Small intestine (tissue), 7 donors: ENCODE measurements at regions not wholly inside any gene's neighbourhood (a gene's known extent, or its start where the extent isn't known, plus 50 kb on each side); places are given as distances from the start of the nearest gene placed in this dataset.
"Not testable (repeated sequence)": the region's sequence is repeated elsewhere in the genome, so short reads cannot be mapped to it uniquely, and the experiment has no call there.

Source experiments
- DNase-seq, 2 donors: peaks; one replicate each; pipeline versions ENCODE4 v3.0.0 to v3.0.0-alpha.2; 2013
- FAIRE-seq: peaks from 2 replicates; lab custom pipeline; 2012; peaks lifted over from hg19 to GRCh38; lab: Jason Lieb, UNC
- H3K27ac ChIP-seq, 3 donors: one replicate each; pipeline ENCODE4 v1.5.1; 2013; ENCODE audit warnings: low read length in 2 of 3, mild to moderate bottlenecking in 2 of 3, control low read depth in 1 of 3, inconsistent platforms in 1 of 3, low read depth in 1 of 3, moderate library complexity in 1 of 3
- H3K27me3 ChIP-seq, 3 donors: one replicate each; pipeline ENCODE4 v1.6.1; 2013; ENCODE audit warnings: low read length in 3 of 3, inconsistent platforms in 1 of 3; ENCODE audit not compliant: control insufficient read depth in 3 of 3, insufficient read depth in 3 of 3
- H3K36me3 ChIP-seq, 3 donors: one replicate each; pipeline ENCODE4 v1.6.1; 2013; ENCODE audit warnings: low read length in 3 of 3, inconsistent platforms in 1 of 3, low read depth in 1 of 3, mild to moderate bottlenecking in 1 of 3, moderate library complexity in 1 of 3; ENCODE audit not compliant: control insufficient read depth in 3 of 3, insufficient read depth in 2 of 3
- H3K4me1 ChIP-seq, 3 donors: one replicate each; pipeline ENCODE4 v1.6.1; 2013; ENCODE audit warnings: low read length in 2 of 3, inconsistent platforms in 1 of 3, low read depth in 1 of 3, mild to moderate bottlenecking in 1 of 3, moderate library complexity in 1 of 3; ENCODE audit not compliant: control insufficient read depth in 3 of 3, insufficient read depth in 2 of 3
- H3K4me3 ChIP-seq, 3 donors: one replicate each; pipeline ENCODE4 v1.5.1; 2013; ENCODE audit warnings: low read length in 3 of 3, control low read depth in 1 of 3, inconsistent platforms in 1 of 3, low read depth in 1 of 3, mild to moderate bottlenecking in 1 of 3, moderate library complexity in 1 of 3
- H3K9me3 ChIP-seq, 2 donors: one replicate each; pipeline ENCODE4 v1.6.1; 2013; ENCODE audit warnings: low read depth in 1 of 2, low read length in 1 of 2; ENCODE audit not compliant: control insufficient read depth in 2 of 2, insufficient read depth in 1 of 2
- WGBS, 3 donors: extraction: QIAGEN DNeasy Blood & Tissue Kit; methylation state at CpG; one replicate each; pipeline ENCODE4 v1.1.7; 2013; 5-methylcytosine and 5-hydroxymethylcytosine counted together
- donor health status: healthy with polysubstance abuse.
- donor health status: control.
- donor health status: control.
- donor health status: Bipolar disorder and iron deficiency.
- donor health status: healthy.

DNA sequence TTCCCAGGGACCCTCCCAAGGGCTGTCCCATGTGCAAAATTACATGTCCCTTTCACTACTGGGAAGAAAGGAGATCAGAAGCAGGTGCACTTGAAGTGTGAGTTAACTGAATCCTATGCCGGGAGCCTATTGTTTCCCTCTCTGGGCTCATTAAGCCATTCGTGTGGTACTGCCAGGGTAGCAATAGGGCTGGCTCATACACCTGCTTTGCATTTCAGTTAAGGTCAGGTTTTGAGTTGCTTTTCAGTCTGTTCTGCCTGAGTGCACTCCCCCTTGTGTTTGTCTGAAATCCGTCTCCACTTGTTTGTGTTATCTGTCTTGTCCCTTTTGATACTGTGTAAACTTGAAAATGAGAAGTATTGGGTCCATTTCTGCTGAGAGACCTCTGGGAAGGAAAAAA is 1232.6 kb upstream of the NRXN1 start:
- H3K9me3 ChIP-seq = no peaks in the 10 kb centered on the region
- H3K27me3 ChIP-seq = no peaks in the 10 kb centered on the region
- H3K27ac ChIP-seq = no peak overlapping the region
- no peaks in the 10 kb centered on the region for H3K4me1 ChIP-seq
- no peaks in the 10 kb centered on the region for H3K36me3 ChIP-seq
- 79 to 86% (median 83%) methylated on average over 3 of the region's 3 CpGs for WGBS, 3 donors
- no peak overlapping the region for H3K4me3 ChIP-seq
- DNase-seq (no peak), FAIRE-seq (no peak)

DNA sequence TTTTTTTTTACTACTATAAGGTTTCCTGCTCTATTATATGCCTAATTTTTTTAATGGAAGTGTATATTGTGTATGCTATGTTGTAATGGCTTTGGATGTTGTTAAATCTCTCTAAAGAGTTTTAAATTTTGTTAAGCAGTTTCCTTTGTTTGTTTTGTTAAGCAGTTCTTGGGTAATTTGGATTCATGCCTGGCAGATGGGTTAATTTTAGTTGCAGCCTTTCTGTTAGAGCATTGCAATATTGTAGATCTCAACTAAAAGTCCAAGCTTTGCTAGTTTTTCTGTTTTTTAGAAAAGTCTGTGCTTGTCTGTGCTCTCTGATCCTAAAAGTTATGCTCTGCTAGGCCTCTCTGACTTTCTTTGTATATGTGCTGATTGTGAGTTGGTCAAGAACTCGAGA is 1229.0 kb upstream of the NRXN1 start:
- Histone ChIP-seq H3K4me3 (no peak overlapping the region), H3K27ac (no peak overlapping the region), H3K4me1 (no peaks in the 10 kb centered on the region), H3K9me3 (no peaks in the 10 kb centered on the region), H3K27me3 (no peaks in the 10 kb centered on the region), H3K36me3 (no peaks in the 10 kb centered on the region)
- FAIRE-seq (no peak), DNase-seq (no peak)
- WGBS, 3 donors = 14 to 67% (median 48%) methylated on average over 1 of the region's 1 CpG

DNA sequence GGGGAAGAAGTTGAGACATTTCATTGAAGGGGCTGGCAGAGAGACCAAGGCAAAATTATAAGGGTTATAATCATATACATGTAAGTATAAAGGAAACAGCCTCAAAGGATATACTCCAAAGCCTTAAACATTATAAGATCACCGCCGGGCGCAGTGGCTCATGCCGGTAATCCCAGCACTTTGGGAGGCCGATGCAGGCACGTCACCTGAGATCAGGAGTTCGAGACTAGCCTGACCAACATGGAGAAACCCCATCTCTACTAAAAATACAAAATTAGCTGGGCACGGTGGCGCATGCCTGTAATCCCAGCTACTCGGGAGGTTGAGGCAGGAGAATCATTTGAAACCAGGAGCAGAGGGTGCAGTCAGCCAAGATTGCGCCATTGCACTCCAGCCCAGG is 1227.0 kb upstream of the NRXN1 start:
- WGBS, 3 donors = 89 to 94% (median 90%) methylated on average over 11 of the region's 11 CpGs
- H3K27ac ChIP-seq, FAIRE-seq: not testable (repeated sequence)

DNA sequence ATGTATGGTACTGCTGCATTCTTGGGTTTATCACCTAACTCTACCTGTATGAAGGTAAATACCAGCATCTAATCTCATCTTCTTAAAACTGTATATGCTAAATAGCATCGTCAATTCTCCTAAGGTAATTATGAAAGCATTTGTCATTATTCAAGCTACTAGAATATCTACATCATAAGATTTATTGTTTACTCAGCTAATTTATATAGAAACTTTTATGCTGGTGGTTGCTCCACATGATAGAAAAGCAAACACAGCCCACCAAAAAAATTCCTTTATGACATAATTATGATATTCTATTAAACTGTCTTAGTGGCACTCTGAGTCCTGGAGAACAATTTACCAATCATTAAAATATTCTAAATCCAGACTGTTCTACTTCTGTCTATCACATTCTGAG is 1226.1 kb upstream of the NRXN1 start:
- H3K4me1 ChIP-seq = no peaks in the 10 kb centered on the region
- H3K27ac ChIP-seq = no peak overlapping the region
- no peaks in the 10 kb centered on the region for H3K27me3 ChIP-seq
- 70 to 91% (median 73%) methylated on average over 1 of the region's 1 CpG for WGBS, 3 donors
- no peaks in the 10 kb centered on the region for H3K36me3 ChIP-seq
- FAIRE-seq = no peak
- H3K9me3 ChIP-seq = peaks cover 1 to 7% of the 10 kb centered on the region in 2 donors
- H3K4me3 ChIP-seq = no peak overlapping the region
- DNase-seq = no peak

More for the DNA sequence above, 1227.0 kb upstream of the NRXN1 start:
- not testable (repeated sequence) for H3K9me3 ChIP-seq, H3K36me3 ChIP-seq, DNase-seq, H3K27me3 ChIP-seq, H3K4me3 ChIP-seq, H3K4me1 ChIP-seq

DNA sequence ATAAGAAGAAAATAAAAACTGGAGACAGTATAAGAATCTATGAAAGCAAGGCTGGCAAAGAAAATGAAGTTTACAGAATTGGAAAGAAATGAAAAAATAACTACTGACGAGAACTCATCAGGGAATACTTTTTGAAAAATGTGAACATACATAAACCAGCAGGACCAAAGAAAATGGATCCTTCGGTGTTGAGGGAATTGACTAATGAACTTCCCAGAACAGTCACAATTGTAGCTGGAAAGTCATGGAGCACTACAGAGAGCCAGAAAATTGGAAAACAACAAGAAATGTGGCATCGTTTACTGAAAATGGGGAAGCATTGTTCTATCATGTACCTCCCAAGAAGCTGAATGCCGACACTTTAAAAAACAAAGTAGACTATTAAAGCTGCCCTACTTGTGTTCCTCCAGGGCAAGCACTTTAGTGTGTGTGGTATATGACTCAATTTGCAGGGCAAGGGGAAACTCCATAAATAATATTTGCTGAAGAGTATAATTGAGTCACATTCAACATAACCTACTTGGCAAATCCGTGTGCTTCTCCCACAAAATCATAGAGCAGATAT is 1221.6 kb upstream of the NRXN1 start:
- Histone ChIP-seq H3K27ac (no peak overlapping the region), H3K4me1 (no peaks in the 10 kb centered on the region), H3K36me3 (no peaks in the 10 kb centered on the region), H3K27me3 (no peaks in the 10 kb centered on the region), H3K4me3 (no peak overlapping the region), H3K9me3 (peaks cover 1 to 7% of the 10 kb centered on the region in 2 donors)
- 80 to 89% (median 82%) methylated on average over 5 of the region's 5 CpGs for WGBS, 3 donors
- FAIRE-seq (no peak), DNase-seq (no peak)

DNA sequence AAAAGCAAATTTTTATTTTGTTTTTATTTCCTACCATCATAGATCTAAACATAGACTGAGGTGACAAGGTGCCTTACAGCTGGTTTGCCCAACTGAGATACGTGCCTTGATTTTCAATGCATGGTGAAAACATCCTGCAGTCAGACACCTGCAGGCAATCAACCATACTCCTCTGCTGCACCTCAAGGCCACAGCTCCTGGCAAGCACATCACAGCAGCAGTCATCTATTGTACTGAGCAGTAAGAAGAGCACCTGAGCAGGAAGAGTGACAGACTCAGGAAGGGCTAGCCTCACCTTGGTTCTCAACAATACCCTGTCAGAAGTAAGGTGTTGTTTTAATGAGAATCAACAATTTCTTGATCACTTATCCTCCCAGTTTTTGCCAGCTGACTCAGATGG is 1206.8 kb upstream of the NRXN1 start:
- Histone ChIP-seq H3K27me3 (no peaks in the 10 kb centered on the region), H3K27ac (no peak overlapping the region), H3K9me3 (no peaks in the 10 kb centered on the region), H3K36me3 (no peaks in the 10 kb centered on the region), H3K4me1 (no peaks in the 10 kb centered on the region), H3K4me3 (no peak overlapping the region)
- no peak for FAIRE-seq
- no peak for DNase-seq
- 79 to 95% (median 92%) methylated on average over 1 of the region's 1 CpG for WGBS, 3 donors

DNA sequence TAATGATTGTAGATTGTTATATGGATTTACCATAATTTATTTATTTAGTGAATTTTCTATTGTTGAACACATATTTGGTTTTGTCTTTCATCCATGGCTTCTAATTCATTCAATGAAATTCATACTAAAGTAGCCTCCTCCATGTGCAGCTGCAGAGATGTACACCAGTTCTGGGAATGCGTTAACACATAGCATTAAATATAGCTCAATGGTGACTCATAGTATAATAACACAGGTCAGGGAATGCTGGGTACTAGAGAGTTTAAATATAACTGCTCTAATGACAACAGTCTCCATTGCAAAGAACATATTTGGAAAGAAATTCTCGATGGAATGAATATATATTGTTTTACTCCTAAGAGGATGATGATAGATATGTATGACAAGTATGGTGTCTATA is 1190.2 kb upstream of the NRXN1 start:
- H3K27me3 ChIP-seq = no peaks in the 10 kb centered on the region
- H3K4me3 ChIP-seq = no peak overlapping the region
- WGBS, 3 donors = 72 to 78% (median 73%) methylated on average over 2 of the region's 2 CpGs
- FAIRE-seq (no peak), DNase-seq (no peak)
- H3K27ac ChIP-seq = no peak overlapping the region
- H3K4me1 ChIP-seq = no peaks in the 10 kb centered on the region
- H3K36me3 ChIP-seq = no peaks in the 10 kb centered on the region
- no peaks in the 10 kb centered on the region for H3K9me3 ChIP-seq

DNA sequence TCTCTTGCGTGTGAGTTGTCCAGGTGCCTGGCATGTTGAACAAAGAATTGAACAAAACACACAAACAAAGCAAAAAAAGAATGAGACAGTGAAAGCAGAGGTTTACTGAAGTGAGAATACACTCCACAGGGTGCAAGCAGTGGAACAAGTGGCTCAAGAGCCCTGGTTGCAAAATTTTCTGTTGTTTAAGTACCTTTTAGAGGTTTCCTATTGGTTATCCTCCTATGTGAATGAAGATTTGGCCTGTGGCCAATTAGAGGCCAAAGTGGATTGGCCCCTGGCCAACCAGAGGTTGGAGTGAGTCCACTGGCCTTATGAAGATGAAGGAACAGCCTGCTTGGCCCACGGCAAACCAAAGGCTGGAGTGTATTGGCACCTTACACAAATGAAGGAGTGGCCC is 1188.5 kb upstream of the NRXN1 start:
- no peak overlapping the region for H3K4me3 ChIP-seq
- WGBS, 3 donors = 50 to 73% (median 64%) methylated on average over 2 of the region's 2 CpGs
- FAIRE-seq = no peak
- no peaks in the 10 kb centered on the region for H3K27me3 ChIP-seq
- H3K4me1 ChIP-seq = no peaks in the 10 kb centered on the region
- no peak overlapping the region for H3K27ac ChIP-seq
- H3K36me3 ChIP-seq = no peaks in the 10 kb centered on the region
- no peaks in the 10 kb centered on the region for H3K9me3 ChIP-seq
- no peak for DNase-seq

DNA sequence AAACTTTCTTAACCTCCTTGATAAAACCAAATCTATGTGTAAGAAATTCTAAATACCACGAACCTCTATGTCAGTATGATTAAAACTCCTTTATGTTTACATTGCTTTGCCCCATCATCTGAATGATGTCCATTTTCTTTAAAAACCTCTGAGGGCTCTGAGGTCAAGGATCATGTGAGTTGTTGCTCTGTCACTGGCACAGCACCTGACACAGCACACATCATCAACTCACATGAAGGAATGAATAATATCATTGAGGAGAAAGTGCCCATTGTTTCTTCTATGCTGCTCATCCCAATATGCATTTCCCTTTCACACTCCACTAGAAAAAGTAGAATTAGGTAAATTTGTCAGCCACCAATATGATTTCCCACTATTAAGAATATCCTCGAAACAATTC is 1178.7 kb upstream of the NRXN1 start:
- Histone ChIP-seq H3K4me3 (no peak overlapping the region), H3K4me1 (no peaks in the 10 kb centered on the region), H3K27me3 (no peaks in the 10 kb centered on the region), H3K27ac (no peak overlapping the region), H3K9me3 (no peaks in the 10 kb centered on the region), H3K36me3 (no peaks in the 10 kb centered on the region)
- FAIRE-seq (no peak), DNase-seq (no peak)
- WGBS, 3 donors = 65 to 76% (median 73%) methylated on average over 2 of the region's 2 CpGs
